22Rv1 (cell line): ENCODE measurements at regions not wholly inside any gene's neighbourhood (a gene's known extent, or its start where the extent isn't known, plus 50 kb on each side); places are given as distances from the start of the nearest gene placed in this dataset.

Experiments used
- CTCF ChIP-seq: fragments of 450-650 bp; IDR thresholded peaks from 2 replicates; pipeline ENCODE4 v1.5.1; 2017; ENCODE audit warnings: mild to moderate bottlenecking
- ZFX ChIP-seq: fragments of 450-650 bp; IDR thresholded peaks from 2 replicates; pipeline ENCODE4 v1.6.1; 2017; ENCODE audit warnings: antibody characterized with exemption, borderline replicate concordance

GRCh38 chr11:98296091-98296880 is 724.5 kb upstream of the CNTN5 start:
- no peak for TF ChIP-seq CTCF
- no peak for TF ChIP-seq ZFX
